ENCODE measurements at regions not wholly inside any gene's neighbourhood (a gene's known extent, or its start where the extent isn't known, plus 50 kb on each side); places are given as distances from the start of the nearest gene placed in this dataset.

- TF ChIP-seq POLR2A (IDR thresholded peaks at IDR 0.05) (no peak), CTCF (IDR thresholded peaks at IDR 0.05) (no peak)
These were observed 130.8 kb downstream of the TRIM29 start for GRCh38 chr11:120007144-120007543.
